NCI-H748 treated with DMSO at 0.1 percent for 48 hours (cell line): ENCODE measurements at regions not wholly inside any gene's neighbourhood (a gene's known extent, or its start where the extent isn't known, plus 50 kb on each side); places are given as distances from the start of the nearest gene placed in this dataset.

Experiments
- DNase-seq: peaks from one replicate; lab custom pipeline; 2025; lab: John Stamatoyannopoulos, UW

DNA sequence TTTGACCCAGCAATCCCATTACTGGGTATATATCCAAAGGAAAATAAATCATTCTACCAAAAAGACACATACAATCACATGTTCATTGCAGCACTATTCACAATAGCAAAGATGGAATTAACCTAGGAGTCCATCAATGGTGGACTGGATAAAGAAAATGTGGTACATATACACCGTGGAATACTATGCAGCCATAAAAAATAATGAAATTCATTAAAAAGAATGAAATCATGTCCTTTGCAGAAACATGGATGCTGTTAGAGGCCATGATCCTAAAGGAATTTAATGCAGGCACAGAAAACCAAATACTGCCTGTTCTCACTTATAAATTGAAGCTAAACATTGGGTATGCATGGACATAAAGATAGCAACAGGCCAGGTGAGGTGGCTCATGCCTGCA is 61.9 kb upstream of the BMP6 start:
- no peak for DNase-seq

DNA sequence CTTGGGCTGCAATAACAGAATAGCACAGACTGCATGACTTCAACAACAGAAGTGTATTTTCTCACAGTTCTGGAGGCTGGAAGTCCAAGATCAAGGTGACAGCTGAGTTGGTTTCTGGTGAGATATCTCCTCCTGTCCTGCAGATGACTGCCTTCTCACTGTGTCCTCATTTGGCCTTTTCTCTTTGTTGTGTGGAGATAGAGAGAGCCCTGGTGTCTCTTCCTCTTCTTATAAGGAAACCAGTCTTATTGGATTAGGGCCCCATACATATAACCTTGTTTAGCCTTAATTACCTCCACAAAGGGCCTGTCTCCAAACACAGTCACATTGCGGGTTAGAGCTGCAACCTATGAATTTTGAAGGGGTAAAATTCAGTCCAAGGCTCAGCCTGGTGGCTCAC is 57.0 kb upstream of the BMP6 start:
- no peak for DNase-seq

DNA sequence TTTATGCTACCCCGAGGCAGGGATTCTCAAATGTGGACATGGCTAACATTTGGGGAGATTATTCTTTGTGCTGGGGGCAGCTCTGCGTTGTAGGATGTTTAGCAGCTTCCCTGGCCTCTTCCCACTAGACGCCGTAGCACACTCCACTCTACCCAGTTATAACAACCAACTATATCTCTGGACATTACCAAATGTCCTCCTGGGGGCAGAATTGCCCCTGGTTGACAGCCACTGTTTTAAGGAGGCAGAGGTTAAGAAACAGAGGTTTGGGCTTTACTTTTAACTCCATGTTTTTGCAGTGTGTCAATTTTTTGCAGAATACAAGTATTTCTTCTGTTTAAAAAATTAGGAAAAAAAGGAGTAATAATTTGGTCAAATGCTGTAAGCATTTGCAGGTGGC is 56.2 kb upstream of the BMP6 start:
- no peak for DNase-seq

DNA sequence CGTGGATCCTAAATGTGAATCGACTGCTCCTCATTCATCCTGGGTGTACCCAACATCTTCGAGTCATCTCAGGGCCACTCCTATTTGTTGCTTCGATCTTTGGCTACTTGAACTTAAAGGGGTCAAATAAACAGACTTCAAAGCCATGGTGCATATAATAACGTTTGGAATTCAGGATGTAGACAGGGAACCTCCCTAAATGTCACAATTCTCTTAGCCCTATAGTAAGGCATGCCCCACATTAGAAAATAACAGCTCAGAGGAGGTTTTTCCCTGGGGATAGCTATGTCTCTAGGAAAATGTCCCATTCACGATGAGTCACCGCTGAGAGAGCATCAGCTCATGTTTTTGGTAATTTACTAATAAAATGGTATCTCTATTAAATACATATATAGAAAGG is 54.8 kb upstream of the BMP6 start:
- DNase-seq = no peak

DNA sequence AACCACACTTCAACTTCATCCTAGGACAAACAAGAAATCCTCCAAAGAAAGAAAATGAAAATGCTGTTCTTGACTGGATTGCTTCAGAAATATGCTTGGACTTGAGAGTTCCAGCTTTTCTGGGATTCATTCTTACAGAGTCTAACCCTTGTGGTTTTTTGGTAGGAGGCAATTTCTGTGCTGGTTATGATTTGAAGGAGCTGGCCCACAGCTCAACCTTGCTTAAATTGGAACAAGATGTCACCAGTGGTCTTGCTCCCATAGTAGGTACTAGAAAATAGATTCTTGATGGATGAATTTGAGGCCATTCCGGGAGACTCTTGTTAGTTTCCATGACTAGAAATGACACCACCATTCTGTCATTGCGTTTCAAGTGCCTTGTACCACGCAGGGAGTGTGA is 54.3 kb upstream of the BMP6 start:
- DNase-seq = no peak

DNA sequence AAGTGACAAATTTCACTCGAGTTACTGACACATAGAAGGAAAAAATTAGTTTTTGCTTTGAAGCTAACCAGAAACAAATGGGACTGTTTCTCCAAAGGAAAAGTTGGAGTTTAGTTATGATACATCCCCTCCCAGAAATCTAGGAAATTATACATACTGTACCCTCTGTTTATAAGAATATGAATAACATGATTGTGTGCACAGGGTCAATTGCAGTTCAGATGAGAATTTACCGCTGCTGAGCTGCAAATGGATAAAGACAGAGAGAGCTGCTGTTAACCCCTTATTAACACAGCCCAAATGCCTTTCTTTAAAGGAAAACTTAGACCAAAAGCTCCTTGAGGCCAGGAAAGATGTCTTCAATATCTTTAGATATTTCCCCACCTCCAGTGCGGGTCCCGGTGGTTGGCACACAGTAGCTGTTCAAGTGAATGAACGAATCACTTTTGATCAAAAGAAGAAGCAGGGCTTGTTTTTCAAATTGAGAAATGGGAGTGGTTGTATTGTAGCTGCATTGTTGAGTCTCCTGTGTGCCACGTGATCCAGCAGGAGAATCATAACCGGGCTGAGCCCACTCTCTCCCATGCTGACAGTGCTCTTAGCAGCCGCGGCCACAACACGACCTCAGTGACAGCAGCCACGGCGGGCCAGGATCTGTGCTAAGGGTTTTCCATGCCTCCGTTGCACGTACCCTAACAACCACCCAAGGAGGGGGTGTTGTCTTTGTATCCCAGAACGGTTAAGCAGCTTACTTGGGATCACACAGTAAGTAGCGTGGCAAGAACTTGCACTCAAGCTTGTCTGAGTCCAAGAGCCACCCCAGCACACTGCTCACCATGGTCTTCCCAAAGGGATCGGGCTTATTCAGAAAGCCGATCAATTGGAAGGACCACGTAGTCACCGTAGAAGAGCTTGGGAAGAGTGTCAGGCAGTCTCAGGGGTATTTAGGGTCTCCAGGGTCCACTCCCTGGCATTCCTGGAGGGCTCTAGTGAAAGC is 53.5 kb upstream of the BMP6 start:
- DNase-seq = peak; percentile 53

DNA sequence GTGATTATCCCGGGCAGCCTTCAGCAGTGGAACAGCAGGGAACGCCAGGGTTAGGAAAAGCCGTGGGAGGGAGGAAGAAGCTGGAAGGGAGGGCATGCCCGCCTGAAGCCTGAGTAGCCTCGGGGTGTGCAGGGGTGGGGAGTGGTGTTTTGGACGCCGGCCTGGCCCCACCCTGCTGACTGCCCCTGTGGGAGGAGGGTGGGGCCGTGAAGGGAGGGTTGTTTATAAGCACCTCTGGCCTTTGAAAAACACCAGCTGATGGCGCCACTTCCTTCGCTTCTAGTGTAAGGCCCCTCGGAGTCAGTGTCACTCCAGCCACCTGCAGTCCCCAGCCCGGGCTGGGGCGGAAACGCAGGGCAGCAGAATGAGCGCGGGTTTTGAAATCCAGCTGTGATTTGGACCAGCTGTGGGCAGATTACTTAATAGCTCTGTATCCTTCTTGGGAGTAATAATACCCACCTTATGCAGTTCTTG is 52.8 kb upstream of the BMP6 start:
- DNase-seq = peak; percentile 78

DNA sequence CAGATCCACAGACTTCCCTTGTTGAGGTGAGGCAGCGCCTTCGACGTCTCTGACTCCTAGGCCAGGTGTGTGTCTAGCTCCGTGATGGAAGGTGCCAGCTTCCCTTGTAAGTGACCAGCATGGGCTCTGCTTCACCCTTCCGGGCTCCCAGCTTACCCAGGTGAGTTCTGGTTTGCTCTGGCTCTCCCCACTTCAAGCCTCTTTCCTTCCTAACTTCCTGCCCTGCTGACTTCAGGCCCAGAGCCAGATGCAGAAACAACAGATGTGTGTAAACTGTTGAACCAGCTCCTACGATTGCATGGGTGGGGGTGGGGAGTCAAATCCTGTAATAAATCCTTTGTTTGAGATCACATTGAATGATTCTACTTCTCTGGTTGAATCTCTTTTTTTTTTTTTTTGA is 51.6 kb upstream of the BMP6 start:
- no peak for DNase-seq

DNA sequence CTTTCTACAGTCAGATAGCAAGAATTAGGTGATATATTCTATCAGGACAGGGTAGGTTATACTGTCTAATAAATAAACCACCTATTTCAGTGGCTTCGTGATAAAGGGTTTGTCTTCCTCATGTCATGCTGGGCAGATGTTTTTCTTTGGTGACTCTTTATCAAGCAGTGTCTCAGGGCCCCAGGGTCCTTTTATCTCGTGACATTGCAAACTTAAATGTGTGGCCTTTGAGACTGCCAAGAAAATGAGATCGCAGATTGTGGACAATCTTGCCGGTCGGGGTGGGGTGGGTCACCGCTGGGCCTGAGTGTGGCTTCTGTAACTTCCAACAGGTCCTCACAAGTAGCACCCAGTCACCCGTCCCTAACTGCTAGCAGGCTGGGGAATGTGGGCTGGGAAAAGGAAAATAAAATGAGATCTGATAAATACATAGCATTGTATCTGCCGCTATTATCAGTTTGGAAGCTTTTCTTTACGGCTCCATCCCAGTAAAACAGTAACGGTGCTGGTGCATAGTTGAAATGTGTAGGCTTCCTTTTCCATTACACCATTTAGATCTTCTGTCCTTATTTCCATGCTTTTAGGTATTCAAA is 50.5 kb upstream of the BMP6 start:
- DNase-seq = no peak
